ENCODE measurements at regions not wholly inside any gene's neighbourhood (a gene's known extent, or its start where the extent isn't known, plus 50 kb on each side); places are given as distances from the start of the nearest gene placed in this dataset.

DNA sequence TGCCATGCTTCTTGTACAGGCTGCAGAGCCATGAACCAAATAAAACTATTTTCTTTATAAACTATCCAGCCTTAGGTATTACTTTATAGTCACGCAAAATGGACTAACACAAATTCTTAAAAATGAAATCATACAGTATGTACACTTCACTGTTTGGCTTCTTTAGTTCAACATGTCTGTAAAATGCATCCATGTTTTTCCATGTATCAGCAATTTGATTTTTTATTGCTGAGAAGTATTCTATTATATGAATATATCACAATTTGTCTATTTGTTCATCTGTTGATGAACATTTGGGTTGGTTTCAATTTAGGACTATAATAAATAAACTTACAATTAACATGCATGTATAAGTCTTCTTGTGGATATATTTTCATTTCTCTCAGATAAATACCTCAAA lies 182.1 kb downstream of the SCG2 start:
- no peak for TF ChIP-seq SMAD3 (CRISPR knock-in tag; IDR thresholded peaks at IDR 0.05; ENCODE audit: borderline replicate concordance)
- TF ChIP-seq FOXJ3 (CRISPR knock-in tag; IDR thresholded peaks at IDR 0.05; ENCODE audit: borderline replicate concordance): no peak
- no peak for TF ChIP-seq ZBTB21 (CRISPR knock-in tag; IDR thresholded peaks at IDR 0.05; ENCODE audit: borderline replicate concordance)
- TF ChIP-seq CTCF (IDR thresholded peaks at IDR 0.05): no peak
- TF ChIP-seq, protein P1, sequence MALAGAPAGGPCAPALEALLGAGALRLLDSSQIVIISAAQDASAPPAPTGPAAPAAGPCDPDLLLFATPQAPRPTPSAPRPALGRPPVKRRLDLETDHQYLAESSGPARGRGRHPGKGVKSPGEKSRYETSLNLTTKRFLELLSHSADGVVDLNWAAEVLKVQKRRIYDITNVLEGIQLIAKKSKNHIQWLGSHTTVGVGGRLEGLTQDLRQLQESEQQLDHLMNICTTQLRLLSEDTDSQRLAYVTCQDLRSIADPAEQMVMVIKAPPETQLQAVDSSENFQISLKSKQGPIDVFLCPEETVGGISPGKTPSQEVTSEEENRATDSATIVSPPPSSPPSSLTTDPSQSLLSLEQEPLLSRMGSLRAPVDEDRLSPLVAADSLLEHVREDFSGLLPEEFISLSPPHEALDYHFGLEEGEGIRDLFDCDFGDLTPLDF (CRISPR knock-in tag; IDR thresholded peaks at IDR 0.05): no peak
- TF ChIP-seq, protein P2, sequence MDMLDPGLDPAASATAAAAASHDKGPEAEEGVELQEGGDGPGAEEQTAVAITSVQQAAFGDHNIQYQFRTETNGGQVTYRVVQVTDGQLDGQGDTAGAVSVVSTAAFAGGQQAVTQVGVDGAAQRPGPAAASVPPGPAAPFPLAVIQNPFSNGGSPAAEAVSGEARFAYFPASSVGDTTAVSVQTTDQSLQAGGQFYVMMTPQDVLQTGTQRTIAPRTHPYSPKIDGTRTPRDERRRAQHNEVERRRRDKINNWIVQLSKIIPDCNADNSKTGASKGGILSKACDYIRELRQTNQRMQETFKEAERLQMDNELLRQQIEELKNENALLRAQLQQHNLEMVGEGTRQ (CRISPR knock-in tag; IDR thresholded peaks at IDR 0.05): no peak
- no peak for TF ChIP-seq ETV6 (CRISPR knock-in tag; IDR thresholded peaks at IDR 0.05)
- TF ChIP-seq, protein P3, sequence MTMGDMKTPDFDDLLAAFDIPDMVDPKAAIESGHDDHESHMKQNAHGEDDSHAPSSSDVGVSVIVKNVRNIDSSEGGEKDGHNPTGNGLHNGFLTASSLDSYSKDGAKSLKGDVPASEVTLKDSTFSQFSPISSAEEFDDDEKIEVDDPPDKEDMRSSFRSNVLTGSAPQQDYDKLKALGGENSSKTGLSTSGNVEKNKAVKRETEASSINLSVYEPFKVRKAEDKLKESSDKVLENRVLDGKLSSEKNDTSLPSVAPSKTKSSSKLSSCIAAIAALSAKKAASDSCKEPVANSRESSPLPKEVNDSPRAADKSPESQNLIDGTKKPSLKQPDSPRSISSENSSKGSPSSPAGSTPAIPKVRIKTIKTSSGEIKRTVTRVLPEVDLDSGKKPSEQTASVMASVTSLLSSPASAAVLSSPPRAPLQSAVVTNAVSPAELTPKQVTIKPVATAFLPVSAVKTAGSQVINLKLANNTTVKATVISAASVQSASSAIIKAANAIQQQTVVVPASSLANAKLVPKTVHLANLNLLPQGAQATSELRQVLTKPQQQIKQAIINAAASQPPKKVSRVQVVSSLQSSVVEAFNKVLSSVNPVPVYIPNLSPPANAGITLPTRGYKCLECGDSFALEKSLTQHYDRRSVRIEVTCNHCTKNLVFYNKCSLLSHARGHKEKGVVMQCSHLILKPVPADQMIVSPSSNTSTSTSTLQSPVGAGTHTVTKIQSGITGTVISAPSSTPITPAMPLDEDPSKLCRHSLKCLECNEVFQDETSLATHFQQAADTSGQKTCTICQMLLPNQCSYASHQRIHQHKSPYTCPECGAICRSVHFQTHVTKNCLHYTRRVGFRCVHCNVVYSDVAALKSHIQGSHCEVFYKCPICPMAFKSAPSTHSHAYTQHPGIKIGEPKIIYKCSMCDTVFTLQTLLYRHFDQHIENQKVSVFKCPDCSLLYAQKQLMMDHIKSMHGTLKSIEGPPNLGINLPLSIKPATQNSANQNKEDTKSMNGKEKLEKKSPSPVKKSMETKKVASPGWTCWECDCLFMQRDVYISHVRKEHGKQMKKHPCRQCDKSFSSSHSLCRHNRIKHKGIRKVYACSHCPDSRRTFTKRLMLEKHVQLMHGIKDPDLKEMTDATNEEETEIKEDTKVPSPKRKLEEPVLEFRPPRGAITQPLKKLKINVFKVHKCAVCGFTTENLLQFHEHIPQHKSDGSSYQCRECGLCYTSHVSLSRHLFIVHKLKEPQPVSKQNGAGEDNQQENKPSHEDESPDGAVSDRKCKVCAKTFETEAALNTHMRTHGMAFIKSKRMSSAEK (CRISPR knock-in tag; IDR thresholded peaks at IDR 0.05; ENCODE audit: borderline replicate concordance): no peak
